CD1c-positive myeloid dendritic cell (primary cell): ENCODE measurements at regions not wholly inside any gene's neighbourhood (a gene's known extent, or its start where the extent isn't known, plus 50 kb on each side); places are given as distances from the start of the nearest gene placed in this dataset.
A peak's percentile ranks its signal among the peaks of the same experiment; 100 is the strongest.
"Not testable (repeated sequence)": the region's sequence is repeated elsewhere in the genome, so short reads cannot be mapped to it uniquely, and the experiment has no call there.

Experiments used
- DNase-seq: peaks from one replicate; pipeline ENCODE4 v3.0.0-alpha.2; 2016; ENCODE audit errors: extremely low spot score

- not testable (repeated sequence) for DNase-seq
Measured at GRCh38 chr3:22381564-22381963, 630.6 kb upstream of the ZNF385D start.

- no peak for DNase-seq
Measured at GRCh38 chr3:22383285-22383684, 632.3 kb upstream of the ZNF385D start.

DNA sequence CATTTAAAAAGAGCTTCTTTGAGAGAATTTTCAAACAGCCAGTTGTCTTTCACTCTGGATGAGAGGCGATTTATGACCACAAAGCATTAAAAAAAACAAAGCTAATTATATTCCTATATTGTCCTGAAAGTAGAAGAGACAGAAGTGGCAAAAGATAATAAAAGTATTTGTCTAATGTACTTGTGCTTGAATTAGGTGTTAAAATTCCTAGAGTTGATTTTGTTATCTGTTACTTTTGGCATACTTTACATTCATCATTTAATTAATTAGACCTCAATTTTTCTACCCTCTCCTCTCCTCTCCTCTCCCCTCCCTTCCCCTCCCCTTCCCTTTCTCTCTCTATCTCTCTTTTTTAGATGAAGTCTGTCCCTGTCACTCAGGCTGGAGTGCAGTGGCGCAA, 635.1 kb upstream of the ZNF385D start:
- no peak for DNase-seq

DNA sequence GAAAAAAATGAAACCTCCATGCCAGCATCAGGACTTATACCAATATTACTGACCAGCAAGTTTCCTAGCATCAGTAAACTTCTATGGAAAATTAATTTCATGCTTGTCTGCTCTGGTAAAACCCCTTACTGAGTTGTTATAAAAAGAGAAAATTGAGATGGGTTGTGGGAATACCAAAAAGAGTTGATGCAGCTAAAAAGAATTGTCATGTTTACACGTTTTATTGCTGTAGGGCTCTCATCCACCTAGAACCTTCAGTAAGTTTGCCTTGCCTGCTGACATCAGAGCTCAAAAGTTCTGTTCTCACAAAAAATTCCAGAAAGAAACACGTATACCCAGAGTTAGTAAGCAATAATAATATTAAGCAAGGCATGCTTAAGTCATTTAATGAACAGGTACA, 641.3 kb upstream of the ZNF385D start:
- DNase-seq: no peak

- no peak for DNase-seq
Measured at GRCh38 chr3:22392859-22393258, 641.8 kb upstream of the ZNF385D start.

DNA sequence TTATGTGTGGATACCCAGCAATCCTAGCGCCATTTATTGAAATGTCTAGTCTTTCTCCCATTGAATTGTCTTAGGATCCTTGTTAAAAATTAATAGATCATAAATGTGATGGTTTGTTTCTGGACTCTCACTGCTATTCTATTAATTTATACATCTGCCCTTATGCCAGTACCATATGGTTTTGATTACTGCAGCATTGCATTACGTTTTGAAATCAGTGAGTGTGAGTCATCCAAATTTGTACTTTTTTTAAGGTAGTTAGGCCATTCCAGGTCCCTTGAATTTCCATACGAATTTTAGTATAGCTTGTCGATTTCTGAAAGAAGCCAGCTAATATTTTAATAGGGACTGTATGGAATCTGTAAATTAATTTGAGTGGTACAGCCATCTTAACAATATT, 648.6 kb upstream of the ZNF385D start:
- DNase-seq: no peak

DNA sequence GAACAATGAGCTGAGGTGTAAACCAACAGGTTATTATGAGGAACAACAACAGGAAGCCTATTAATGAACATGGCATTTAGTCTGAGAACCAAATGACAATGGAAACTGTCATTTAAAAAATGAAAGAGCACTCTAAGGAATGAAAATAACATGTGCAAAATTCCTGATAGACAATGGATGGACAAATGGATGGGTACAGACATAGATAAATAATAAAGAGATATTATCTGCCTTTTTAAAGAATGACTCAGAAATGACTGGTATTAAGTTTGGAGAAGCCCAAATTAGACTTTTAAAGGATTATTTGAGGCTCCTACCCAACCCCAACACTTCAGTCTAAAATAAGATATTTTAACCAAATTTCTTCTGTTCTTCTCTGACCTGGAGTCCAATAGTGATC, 650.5 kb upstream of the ZNF385D start:
- DNase-seq: no peak

DNA sequence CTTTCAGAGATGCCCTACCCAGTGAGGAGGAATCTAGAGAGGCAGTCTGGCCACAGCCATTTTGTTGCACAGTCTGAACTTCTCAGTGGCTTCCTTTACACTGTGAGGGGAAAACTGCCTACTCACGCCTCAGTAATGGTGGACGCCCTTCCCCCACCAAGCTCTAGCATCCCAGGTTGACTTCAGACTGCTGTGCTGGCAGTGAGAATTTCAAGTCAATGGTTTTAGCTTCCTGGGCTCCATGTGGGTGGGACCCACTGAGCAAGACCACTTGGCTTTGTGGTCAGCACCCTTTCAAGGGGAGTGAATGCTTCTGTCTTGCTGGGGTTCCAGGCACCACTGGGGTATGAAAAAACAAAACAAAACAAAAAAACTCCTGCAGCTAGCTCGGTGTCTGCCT, 663.2 kb upstream of the ZNF385D start:
- DNase-seq: no peak

DNA sequence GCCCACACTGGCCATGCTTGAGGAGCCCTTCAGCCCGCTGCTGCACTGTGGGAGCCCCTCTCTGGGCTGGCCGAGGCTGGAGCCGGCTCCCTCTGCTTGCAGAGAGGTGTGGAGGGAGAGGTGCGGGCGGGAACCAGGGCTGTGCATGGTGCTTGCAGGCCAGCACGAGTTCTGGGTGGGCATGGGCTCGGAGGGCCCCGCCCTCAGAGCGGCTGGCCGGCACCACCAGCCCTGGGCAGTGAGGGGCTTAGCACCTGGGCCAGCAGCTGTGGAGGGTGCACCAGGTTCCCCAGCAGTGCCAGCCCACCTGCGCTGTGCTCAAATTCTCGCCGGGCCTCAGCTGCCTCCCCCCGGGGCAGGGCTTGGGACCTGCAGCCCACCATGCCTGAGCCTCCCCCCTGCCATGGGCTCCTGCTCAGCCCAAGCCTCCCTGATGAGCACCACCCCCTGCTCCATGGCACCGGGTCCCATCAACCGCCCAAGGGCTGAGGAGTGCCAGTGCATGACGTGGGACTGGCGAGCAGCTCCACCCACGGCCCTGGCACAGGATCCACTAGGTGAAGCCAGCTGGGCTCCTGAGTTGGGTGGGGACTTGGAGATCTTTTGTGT, 665.9 kb upstream of the ZNF385D start:
- DNase-seq: not testable (repeated sequence)

DNA sequence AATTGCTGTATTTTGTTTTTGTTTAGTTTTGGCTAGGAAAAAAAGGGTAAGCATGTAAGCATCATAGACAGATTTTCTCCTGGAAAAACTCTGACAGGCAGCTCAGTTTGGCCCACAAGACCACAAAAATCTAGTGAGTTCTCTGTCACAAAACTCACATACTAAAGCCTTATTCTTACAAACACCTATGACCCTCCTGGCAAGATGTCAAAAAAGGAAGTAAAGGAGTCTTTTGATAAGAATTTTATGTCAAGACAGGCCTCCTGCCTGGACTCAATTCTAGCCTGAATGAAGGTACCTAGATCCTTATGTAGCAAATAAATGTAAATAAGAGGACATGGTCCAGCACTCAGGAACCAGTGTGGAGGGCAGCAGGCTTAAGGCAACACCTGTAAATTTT, 668.3 kb upstream of the ZNF385D start:
- DNase-seq: no peak

- no peak for DNase-seq
Measured at GRCh38 chr3:22421589-22421988, 670.6 kb upstream of the ZNF385D start.

GRCh38 chr3:22431334-22431733, 680.3 kb upstream of the ZNF385D start:
- no peak for DNase-seq

DNA sequence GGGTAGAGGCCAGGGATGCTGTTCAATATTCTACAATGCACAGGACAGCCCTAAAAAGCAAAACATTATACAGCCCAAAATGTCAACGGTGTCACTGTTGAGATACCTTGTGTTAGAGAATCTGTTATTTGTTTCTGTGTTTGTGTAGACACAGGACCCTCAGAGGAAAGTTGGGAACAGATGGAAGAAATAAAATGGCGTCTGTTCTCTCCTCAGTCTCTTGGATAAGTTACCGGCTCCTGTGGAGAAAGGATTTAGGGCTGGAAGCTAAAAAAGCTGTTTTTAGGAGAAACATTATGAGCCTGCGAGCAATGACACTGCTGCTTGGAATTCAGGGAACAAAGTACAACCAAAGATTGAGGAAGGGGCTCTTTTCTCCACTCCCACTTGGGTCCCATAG, 688.6 kb upstream of the ZNF385D start:
- no peak for DNase-seq

DNA sequence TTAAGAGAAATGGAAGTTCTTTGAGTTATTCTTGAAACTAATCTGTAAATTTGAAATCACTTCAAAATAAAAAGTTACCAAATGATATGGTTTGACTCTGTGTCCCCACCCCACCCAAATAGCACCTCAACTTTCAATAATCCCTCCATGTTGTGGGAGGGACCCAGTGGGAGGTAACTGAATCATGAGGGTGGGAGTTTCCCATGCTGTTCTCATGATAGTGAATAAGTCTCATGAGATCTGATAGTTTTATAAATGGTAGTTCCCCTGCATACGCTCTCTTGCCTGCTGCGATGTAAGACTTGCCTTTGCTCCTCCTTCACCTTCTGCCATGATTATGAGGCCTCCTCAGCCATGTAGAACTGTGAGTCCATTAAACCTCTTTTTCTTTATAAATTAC, 690.7 kb upstream of the ZNF385D start:
- no peak for DNase-seq

- DNase-seq: no peak
Measured at GRCh38 chr3:22443571-22444233, 692.7 kb upstream of the ZNF385D start.

- DNase-seq: not testable (repeated sequence)
Measured at GRCh38 chr3:22445336-22445735, 694.3 kb upstream of the ZNF385D start.

DNA sequence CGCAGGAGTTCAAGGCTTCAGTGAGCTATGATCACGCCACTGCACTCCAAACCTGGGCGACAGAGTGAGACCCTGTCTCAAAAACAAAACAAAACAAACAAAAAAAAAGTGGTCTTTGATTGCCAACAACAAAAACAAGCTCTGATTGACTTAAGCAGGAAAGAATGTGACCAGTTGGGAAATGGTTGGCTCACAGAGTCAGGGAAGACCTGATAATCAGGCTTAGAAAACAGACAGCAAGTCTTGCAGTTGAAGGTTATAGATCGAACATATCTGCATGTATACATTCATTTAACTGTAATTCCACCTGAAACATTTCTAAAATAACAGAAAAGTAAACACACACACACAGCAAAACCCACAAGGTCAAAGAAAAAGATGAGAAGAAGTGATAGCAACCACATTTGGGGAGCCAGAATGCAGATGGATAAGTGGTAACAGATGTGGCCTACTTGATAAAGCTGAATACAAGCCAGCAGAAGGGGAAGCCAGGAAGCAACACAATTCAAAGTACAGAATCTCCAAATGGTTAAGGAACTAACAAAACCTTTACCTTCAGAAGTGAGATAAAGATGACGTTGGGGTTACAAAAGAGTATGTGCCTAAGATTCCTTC, 699.9 kb upstream of the ZNF385D start:
- DNase-seq: no peak

- DNase-seq: no peak
Measured at GRCh38 chr3:22451501-22451900, 700.5 kb upstream of the ZNF385D start.

GRCh38 chr3:22453906-22454535, 703.0 kb upstream of the ZNF385D start:
- DNase-seq: no peak

- no peak for DNase-seq
Measured at GRCh38 chr3:22469995-22470394, 719.0 kb upstream of the ZNF385D start.

- DNase-seq: no peak
Measured at GRCh38 chr3:22471557-22471956, 720.5 kb upstream of the ZNF385D start.

DNA sequence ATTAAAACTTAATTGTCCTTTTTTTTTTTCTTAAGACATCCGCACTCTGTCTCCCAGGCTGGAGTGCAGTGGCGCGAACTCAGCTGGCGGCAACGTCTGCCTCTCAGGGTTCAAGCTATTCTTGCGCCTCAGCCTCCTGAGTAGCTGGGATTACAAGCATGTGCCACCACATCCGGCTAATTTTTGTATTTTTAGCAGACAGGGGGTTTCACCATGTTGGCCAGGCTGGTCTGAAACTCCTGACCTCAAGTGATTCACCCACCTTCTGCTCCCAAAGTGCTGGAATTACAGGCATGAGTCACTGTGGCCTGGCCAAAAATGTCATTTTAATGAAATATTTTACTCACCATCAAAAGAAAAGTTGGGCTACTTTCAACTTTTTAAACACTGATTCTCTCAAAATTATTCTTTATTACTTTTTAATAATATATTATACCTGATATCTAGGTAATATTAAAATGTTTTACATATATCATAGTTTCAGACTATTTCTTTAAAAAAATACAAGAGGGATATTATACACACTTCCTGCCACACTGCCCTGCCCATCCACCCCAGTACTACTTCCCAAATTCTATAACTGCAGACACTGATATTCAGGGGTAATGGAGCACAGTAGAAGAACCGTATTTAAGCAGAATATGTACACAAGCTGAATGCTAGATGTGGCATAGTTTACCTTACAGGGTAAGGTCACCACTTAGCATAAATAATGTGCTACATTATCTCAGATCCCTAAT, 723.9 kb upstream of the ZNF385D start:
- peak; percentile 43 for DNase-seq
